Spleen (tissue), 11 donors: ENCODE measurements at regions not wholly inside any gene's neighbourhood (a gene's known extent, or its start where the extent isn't known, plus 50 kb on each side); places are given as distances from the start of the nearest gene placed in this dataset.
"Not testable (repeated sequence)": the region's sequence is repeated elsewhere in the genome, so short reads cannot be mapped to it uniquely, and the experiment has no call there.

Experiments
- DNase-seq: peaks from one replicate; pipeline ENCODE4 v3.0.0-alpha.2; 2020
- H3K27ac ChIP-seq, 8 donors: fragments of 200-600 bp; sonication (generic) in 7 of 8; 1 replicate in 4 of 8; 2 replicates in 4 of 8; pipeline versions ENCODE4 v1.5.0 to v1.8.0; 2016 to 2021; ENCODE audit warnings: inconsistent platforms in 4 of 8, mild to moderate bottlenecking in 4 of 8, moderate library complexity in 1 of 8
- H3K27me3 ChIP-seq, 7 donors: fragments of 200-600 bp; sonication (generic) in 6 of 7; replicated peaks in 1 of 7; 1 replicate in 4 of 7; 2 replicates in 3 of 7; pipeline versions ENCODE4 v1.5.0 to v1.8.0; 2016 to 2021; ENCODE audit warnings: inconsistent platforms in 3 of 7, mild to moderate bottlenecking in 1 of 7
- H3K36me3 ChIP-seq, 6 donors: fragments of 200-600 bp; sonication (generic) in 5 of 6; 1 replicate in 4 of 6; 2 replicates in 2 of 6; pipeline versions ENCODE4 v1.5.0 to v1.8.0; 2016 to 2021; ENCODE audit warnings: inconsistent platforms in 2 of 6
- H3K4me1 ChIP-seq, 6 donors: fragments of 200-600 bp; sonication (generic) in 5 of 6; 1 replicate in 3 of 6; 2 replicates in 3 of 6; pipeline versions ENCODE4 v1.5.0 to v1.8.0; 2016 to 2021; ENCODE audit warnings: inconsistent platforms in 3 of 6
- H3K4me3 ChIP-seq, 8 donors: fragments of 200-600 bp; sonication (generic) in 7 of 8; 1 replicate in 4 of 8; 2 replicates in 4 of 8; pipeline versions ENCODE4 v1.5.0 to v1.8.0; 2016 to 2021; ENCODE audit warnings: inconsistent platforms in 4 of 8, mild to moderate bottlenecking in 4 of 8, moderate library complexity in 2 of 8
- H3K9me3 ChIP-seq, 8 donors: fragments of 200-600 bp; sonication (generic) in 7 of 8; 1 replicate in 4 of 8; 2 replicates in 4 of 8; pipeline versions ENCODE4 v1.5.0 to v1.8.0; 2016 to 2021; ENCODE audit warnings: inconsistent platforms in 4 of 8
- POLR2A ChIP-seq, 3 donors: fragments of 450-650 bp; IDR thresholded peaks; one replicate each; pipeline ENCODE4 v1.5.1; 2017; ENCODE audit warnings: antibody characterized with exemption in 3 of 3, mild to moderate bottlenecking in 1 of 3
- POLR2AphosphoS5 ChIP-seq, 3 donors: sonication (generic); formaldehyde crosslinking; IDR thresholded peaks; one replicate each; pipeline ENCODE4 v1.5.1; 2017; ENCODE audit warnings: antibody characterized with exemption in 3 of 3
- WGBS, 5 donors: extraction: QIAGEN DNeasy Blood & Tissue Kit in 3 of 5; methylation state at CpG; one replicate each; pipeline versions ENCODE4 v1.1.5 to v1.1.7; 2013 to 2018; 5-methylcytosine and 5-hydroxymethylcytosine counted together
- intact Hi-C: fragments of 100-400 bp; cut with DNase I; formaldehyde crosslinking; loops from one replicate; pipeline ENCODE4 v1.15.0; 2023; ENCODE audit warnings: low total_unique reads
- TF ChIP-seq, protein P1 (sequence below), 11 experiments: fragments of 200-600 bp in 7 of 11; fragments of 450-650 bp in 4 of 11; sonication (generic) in 4 of 11; IDR thresholded peaks in 8 of 11; conservative IDR thresholded peaks in 3 of 11; 1 replicate in 7 of 11; 2 replicates in 4 of 11; pipeline versions ENCODE4 v1.4.0 to v1.8.0; 2016 to 2021; ENCODE audit warnings: antibody characterized with exemption in 11 of 11, inconsistent platforms in 4 of 11, mild to moderate bottlenecking in 1 of 11
- donor health status: healthy with polysubstance abuse.
- donor health status: DM: no; HTN: no; CAD: no; lungs with moderate emphysema.
- donor health status: DM: no; HTN: no; CAD: no.
- donor health status: Bipolar disorder and iron deficiency.
- donor health status: healthy.
- donor health status: DM: no; HTN: no; CAD: no.
- donor health status: DM: yes; HTN: yes; CAD: no.

DNA sequence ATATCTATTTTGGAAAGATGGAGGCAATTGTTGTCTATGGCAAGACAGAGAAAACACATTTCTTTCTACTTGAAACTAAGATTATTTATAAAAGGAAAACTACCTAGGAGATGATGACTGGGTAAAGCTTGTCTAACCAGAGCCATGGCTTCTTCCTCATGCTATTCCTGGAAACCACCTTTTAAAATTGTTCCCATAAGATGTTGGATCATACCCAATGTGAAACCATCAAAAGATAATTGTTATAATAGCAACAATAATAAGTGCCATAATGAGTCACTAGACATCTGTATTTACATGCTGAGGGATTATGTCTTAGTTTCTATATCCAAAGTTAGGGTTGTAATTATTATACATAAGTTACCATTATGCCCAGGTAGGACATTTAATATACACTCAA is 428.4 kb downstream of the KCNJ2 start:
- H3K4me3 ChIP-seq: no peak overlapping the region
- no peaks in the 10 kb centered on the region for H3K9me3 ChIP-seq
- no peaks in the 10 kb centered on the region for H3K27me3 ChIP-seq
- no peaks in the 10 kb centered on the region for H3K36me3 ChIP-seq
- DNase-seq: no peak
- intact Hi-C loops: no loop called here
- no peaks in the 10 kb centered on the region for H3K4me1 ChIP-seq
- no peak overlapping the region for H3K27ac ChIP-seq
- TF ChIP-seq POLR2A (IDR thresholded peaks at IDR 0.05) (no peak), POLR2AphosphoS5 (IDR thresholded peaks at IDR 0.05) (no peak)
- TF ChIP-seq, protein P1, sequence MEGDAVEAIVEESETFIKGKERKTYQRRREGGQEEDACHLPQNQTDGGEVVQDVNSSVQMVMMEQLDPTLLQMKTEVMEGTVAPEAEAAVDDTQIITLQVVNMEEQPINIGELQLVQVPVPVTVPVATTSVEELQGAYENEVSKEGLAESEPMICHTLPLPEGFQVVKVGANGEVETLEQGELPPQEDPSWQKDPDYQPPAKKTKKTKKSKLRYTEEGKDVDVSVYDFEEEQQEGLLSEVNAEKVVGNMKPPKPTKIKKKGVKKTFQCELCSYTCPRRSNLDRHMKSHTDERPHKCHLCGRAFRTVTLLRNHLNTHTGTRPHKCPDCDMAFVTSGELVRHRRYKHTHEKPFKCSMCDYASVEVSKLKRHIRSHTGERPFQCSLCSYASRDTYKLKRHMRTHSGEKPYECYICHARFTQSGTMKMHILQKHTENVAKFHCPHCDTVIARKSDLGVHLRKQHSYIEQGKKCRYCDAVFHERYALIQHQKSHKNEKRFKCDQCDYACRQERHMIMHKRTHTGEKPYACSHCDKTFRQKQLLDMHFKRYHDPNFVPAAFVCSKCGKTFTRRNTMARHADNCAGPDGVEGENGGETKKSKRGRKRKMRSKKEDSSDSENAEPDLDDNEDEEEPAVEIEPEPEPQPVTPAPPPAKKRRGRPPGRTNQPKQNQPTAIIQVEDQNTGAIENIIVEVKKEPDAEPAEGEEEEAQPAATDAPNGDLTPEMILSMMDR (IDR thresholded peaks at IDR 0.05 in 8 of 11, conservative IDR thresholded peaks at IDR 0.05 in 3 of 11): no peak

DNA sequence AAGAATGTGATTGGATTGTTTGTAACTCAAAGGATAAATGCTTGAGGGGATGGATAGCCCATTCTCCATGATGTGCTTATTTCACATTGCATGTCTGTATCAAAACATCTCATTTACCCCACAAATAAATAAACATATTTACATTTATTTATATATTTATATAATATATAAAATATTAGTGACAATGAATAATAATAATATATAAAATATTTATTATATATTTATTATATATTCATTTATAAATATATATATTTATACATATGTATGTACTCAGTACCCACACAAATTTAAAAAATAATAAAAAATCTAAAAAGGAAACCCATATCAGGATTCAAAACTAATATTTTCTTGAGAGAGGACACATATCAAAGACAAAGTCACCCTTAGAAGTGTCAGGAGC is 429.9 kb downstream of the KCNJ2 start:
- intact Hi-C loops: no loop called here
- Histone ChIP-seq H3K9me3 (no peaks in the 10 kb centered on the region), H3K27ac (no peak overlapping the region), H3K4me3 (no peak overlapping the region), H3K4me1 (no peaks in the 10 kb centered on the region), H3K36me3 (no peaks in the 10 kb centered on the region), H3K27me3 (no peaks in the 10 kb centered on the region)
- no peak for DNase-seq
- TF ChIP-seq POLR2A (IDR thresholded peaks at IDR 0.05): no peak

DNA sequence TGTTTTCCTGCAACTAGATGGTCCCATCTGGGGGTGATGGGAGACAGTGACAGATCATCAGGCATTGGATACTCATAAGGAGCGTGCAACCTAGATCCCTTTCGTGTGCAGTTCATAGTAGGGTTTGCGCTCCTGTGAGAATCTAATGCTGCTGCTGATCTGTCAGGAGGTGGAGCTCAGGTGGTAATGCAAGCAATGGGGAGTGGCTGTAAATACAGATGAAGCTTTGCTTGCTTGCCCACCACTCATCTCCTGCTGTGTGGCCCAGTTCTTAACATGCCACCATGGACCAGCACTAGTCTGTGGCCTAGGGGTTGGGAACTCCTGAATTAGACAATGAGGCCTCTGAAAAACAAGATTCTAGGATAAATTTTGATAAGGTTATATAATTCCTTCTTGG is 430.6 kb downstream of the KCNJ2 start:
- H3K9me3 ChIP-seq, intact Hi-C loops: not testable (repeated sequence)
- WGBS, 5 donors: 89 to 97% (median 94%) methylated on average over 3 of the region's 3 CpGs

DNA sequence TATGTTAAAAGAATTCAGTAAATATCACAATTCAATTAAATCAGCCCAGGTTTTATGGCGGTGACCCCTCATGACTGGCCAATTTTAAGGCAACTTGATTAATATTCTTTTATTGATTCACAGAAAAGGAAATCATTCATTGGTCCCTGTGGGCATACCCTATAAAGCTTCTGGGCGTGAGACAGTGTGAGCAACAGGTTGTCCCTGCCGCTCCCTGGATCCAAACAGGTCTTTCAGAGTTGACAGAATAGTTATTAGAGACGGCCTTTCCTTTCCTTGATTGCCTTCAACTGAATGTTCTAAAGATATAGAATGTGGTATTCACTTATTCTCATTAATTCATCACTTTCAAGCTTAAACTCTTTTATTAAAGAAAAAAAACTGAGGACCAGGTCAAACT is 433.9 kb downstream of the KCNJ2 start:
- no peak overlapping the region for H3K4me3 ChIP-seq
- 75 to 92% (median 82%) methylated on average over 4 of the region's 4 CpGs for WGBS, 5 donors
- no peak for DNase-seq
- H3K4me1 ChIP-seq: no peaks in the 10 kb centered on the region
- H3K36me3 ChIP-seq: no peaks in the 10 kb centered on the region
- H3K27ac ChIP-seq: no peak overlapping the region
- intact Hi-C loops: no loop called here
- H3K27me3 ChIP-seq: no peaks in the 10 kb centered on the region
- TF ChIP-seq POLR2A (IDR thresholded peaks at IDR 0.05): no peak
- no peak for TF ChIP-seq POLR2AphosphoS5 (IDR thresholded peaks at IDR 0.05)
- TF ChIP-seq, protein P1 (IDR thresholded peaks at IDR 0.05 in 8 of 11, conservative IDR thresholded peaks at IDR 0.05 in 3 of 11): no peak
- no peaks in the 10 kb centered on the region for H3K9me3 ChIP-seq

More for the DNA sequence above, 430.6 kb downstream of the KCNJ2 start:
- H3K4me1 ChIP-seq, DNase-seq, H3K4me3 ChIP-seq, H3K27ac ChIP-seq, H3K27me3 ChIP-seq, H3K36me3 ChIP-seq: not testable (repeated sequence)

DNA sequence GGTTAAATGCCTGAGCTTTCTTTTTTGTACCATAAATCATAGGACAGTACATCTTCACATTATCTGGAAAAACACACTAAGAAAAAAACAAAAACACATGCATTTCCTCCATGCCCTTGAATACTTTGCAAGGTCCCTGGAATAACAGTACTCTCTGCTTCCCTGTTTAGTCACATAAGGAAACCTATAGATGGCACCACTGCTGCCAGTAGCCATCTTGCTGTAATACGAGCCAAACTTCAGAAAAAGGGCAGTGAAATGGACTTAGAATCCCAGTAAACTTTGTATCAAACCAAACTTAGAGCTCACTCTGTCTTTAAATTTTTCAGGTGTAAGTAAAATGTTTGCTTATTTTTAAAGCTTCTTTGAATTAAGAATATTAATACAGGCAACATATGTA is 435.5 kb downstream of the KCNJ2 start:
- WGBS, 5 donors: 51 to 68% (median 65%) methylated on average over 1 of the region's 1 CpG
- Histone ChIP-seq H3K36me3 (no peaks in the 10 kb centered on the region), H3K9me3 (no peaks in the 10 kb centered on the region), H3K4me3 (no peak overlapping the region), H3K27ac (no peak overlapping the region), H3K4me1 (no peaks in the 10 kb centered on the region), H3K27me3 (no peaks in the 10 kb centered on the region)
- TF ChIP-seq POLR2AphosphoS5 (IDR thresholded peaks at IDR 0.05) (no peak), POLR2A (IDR thresholded peaks at IDR 0.05) (no peak)
- TF ChIP-seq, protein P1 (IDR thresholded peaks at IDR 0.05 in 8 of 11, conservative IDR thresholded peaks at IDR 0.05 in 3 of 11): no peak
- intact Hi-C loops: no loop called here
- DNase-seq: no peak
